Esophagus squamous epithelium (tissue), 4 donors: ENCODE measurements at regions not wholly inside any gene's neighbourhood (a gene's known extent, or its start where the extent isn't known, plus 50 kb on each side); places are given as distances from the start of the nearest gene placed in this dataset.

ENCODE experiments used
- POLR2A ChIP-seq, 4 donors: fragments of 450-650 bp; IDR thresholded peaks; one replicate each; pipeline ENCODE4 v1.6.1; 2017; ENCODE audit warnings: antibody characterized with exemption in 4 of 4, mild to moderate bottlenecking in 4 of 4, moderate library complexity in 3 of 4
- TF ChIP-seq, protein P1 (sequence below), 6 experiments: fragments of 450-650 bp in 4 of 6; fragments of 200-600 bp in 2 of 6; sonication (generic) in 2 of 6; IDR thresholded peaks; one replicate each; pipeline ENCODE4 v1.5.1; 2016 to 2019; ENCODE audit warnings: antibody characterized with exemption in 6 of 6, mild to moderate bottlenecking in 4 of 6, moderate library complexity in 4 of 6

DNA sequence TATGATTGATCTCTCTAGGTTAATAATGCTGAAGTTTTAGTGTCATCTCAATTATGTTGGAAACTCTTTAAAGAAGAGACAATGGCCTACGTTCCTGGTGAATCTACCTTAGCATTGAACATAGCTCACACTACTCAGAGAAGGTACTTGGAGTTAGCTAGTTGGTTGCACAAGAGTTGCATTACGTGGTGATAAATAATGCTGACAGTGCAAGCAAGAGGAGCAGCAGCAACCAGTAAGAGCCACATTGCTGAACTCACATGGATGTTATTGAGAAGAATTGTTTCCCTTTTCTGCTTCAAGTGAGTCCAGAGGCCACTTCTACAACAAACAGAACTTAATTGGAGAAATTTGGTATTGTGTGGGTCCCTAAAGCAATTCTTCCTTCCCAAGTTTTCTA is 737.1 kb downstream of the TDRD15 start:
- TF ChIP-seq, protein P1, sequence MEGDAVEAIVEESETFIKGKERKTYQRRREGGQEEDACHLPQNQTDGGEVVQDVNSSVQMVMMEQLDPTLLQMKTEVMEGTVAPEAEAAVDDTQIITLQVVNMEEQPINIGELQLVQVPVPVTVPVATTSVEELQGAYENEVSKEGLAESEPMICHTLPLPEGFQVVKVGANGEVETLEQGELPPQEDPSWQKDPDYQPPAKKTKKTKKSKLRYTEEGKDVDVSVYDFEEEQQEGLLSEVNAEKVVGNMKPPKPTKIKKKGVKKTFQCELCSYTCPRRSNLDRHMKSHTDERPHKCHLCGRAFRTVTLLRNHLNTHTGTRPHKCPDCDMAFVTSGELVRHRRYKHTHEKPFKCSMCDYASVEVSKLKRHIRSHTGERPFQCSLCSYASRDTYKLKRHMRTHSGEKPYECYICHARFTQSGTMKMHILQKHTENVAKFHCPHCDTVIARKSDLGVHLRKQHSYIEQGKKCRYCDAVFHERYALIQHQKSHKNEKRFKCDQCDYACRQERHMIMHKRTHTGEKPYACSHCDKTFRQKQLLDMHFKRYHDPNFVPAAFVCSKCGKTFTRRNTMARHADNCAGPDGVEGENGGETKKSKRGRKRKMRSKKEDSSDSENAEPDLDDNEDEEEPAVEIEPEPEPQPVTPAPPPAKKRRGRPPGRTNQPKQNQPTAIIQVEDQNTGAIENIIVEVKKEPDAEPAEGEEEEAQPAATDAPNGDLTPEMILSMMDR (IDR thresholded peaks at IDR 0.05): no peak
- no peak for TF ChIP-seq POLR2A (IDR thresholded peaks at IDR 0.05)
